Neuronal stem cell (in vitro differentiated cells): ENCODE measurements at regions not wholly inside any gene's neighbourhood (a gene's known extent, or its start where the extent isn't known, plus 50 kb on each side); places are given as distances from the start of the nearest gene placed in this dataset.

Experiments used
- DNase-seq: peaks from one replicate; pipeline ENCODE4 v3.0.0-alpha.2; 2013; ENCODE audit warnings: low spot score
- H2AFZ ChIP-seq: one replicate; pipeline ENCODE4 v1.6.1; 2013; ENCODE audit warnings: mild to moderate bottlenecking, low read length, inconsistent platforms
- H2AK5ac ChIP-seq: 2 replicates; pipeline ENCODE4 v1.6.1; 2013; ENCODE audit warnings: low read depth, mild to moderate bottlenecking, inconsistent platforms, low read length, moderate library complexity, mixed read lengths
- H2BK120ac ChIP-seq: 2 replicates; pipeline ENCODE4 v1.6.1; 2013; ENCODE audit warnings: low read depth, mild to moderate bottlenecking, inconsistent platforms, low read length, moderate library complexity, mixed read lengths
- H2BK12ac ChIP-seq: one replicate; pipeline ENCODE4 v1.6.1; 2013; ENCODE audit warnings: low read length, inconsistent platforms
- H2BK15ac ChIP-seq: 2 replicates; pipeline ENCODE4 v1.6.1; 2013; ENCODE audit warnings: mild to moderate bottlenecking, low read length, inconsistent platforms, mixed read lengths
- H2BK5ac ChIP-seq: one replicate; pipeline ENCODE4 v1.6.1; 2013; ENCODE audit warnings: inconsistent platforms, mild to moderate bottlenecking, low read length, moderate library complexity
- H3K14ac ChIP-seq: one replicate; pipeline ENCODE4 v1.6.1; 2013; ENCODE audit warnings: low read length, inconsistent platforms
- H3K18ac ChIP-seq: 2 replicates; pipeline ENCODE4 v1.6.1; 2013; ENCODE audit warnings: low read length, inconsistent platforms
- H3K23ac ChIP-seq: 2 replicates; pipeline ENCODE4 v1.6.1; 2013; ENCODE audit warnings: low read depth, mild to moderate bottlenecking, mixed read lengths, low read length, inconsistent platforms; ENCODE audit not compliant: poor library complexity
- H3K27ac ChIP-seq: replicated peaks from 3 replicates; pipeline ENCODE4 v1.5.1; 2013; ENCODE audit warnings: low read length, inconsistent platforms
- H3K27me3 ChIP-seq, 3 experiments: 2 replicates each; pipeline ENCODE4 v1.6.1; 2013; ENCODE audit warnings: low read length in 3 of 3, mild to moderate bottlenecking in 2 of 3, inconsistent platforms in 1 of 3, low read depth in 1 of 3, mixed read lengths in 1 of 3, moderate library complexity in 1 of 3; ENCODE audit not compliant: control insufficient read depth in 3 of 3, insufficient read depth in 3 of 3
- H3K36me3 ChIP-seq, 2 donors: replicated peaks in 1 of 2; 2 replicates each; pipeline ENCODE4 v1.6.1; 2013; ENCODE audit warnings: low read length in 2 of 2; ENCODE audit not compliant: control insufficient read depth in 2 of 2, insufficient read depth in 2 of 2
- H3K4ac ChIP-seq: 2 replicates; pipeline ENCODE4 v1.6.1; 2013; ENCODE audit warnings: inconsistent platforms, mild to moderate bottlenecking, low read length, moderate library complexity
- H3K4me1 ChIP-seq, 2 donors: 1 replicate in 1 of 2; 2 replicates in 1 of 2; pipeline ENCODE4 v1.6.1; 2013; ENCODE audit warnings: low read length in 2 of 2, low read depth in 1 of 2; ENCODE audit not compliant: control insufficient read depth in 2 of 2, insufficient read depth in 1 of 2
- H3K4me2 ChIP-seq: one replicate; pipeline ENCODE4 v1.6.1; 2013; ENCODE audit warnings: mild to moderate bottlenecking, low read length, inconsistent platforms; ENCODE audit not compliant: insufficient read depth, poor library complexity, severe bottlenecking
- H3K4me3 ChIP-seq, 2 donors: 2 replicates each; pipeline ENCODE4 v1.5.1; 2013; ENCODE audit warnings: low read length in 2 of 2, mild to moderate bottlenecking in 2 of 2, inconsistent platforms in 1 of 2, moderate library complexity in 1 of 2
- H3K79me1 ChIP-seq: one replicate; pipeline ENCODE4 v1.6.1; 2013; ENCODE audit warnings: low read depth, mild to moderate bottlenecking, inconsistent platforms, low read length, moderate library complexity
- H3K9ac ChIP-seq: one replicate; pipeline ENCODE4 v1.6.1; 2013; ENCODE audit warnings: mild to moderate bottlenecking, low read depth, low read length, inconsistent platforms; ENCODE audit not compliant: poor library complexity
- H3K9me3 ChIP-seq, 2 donors: replicated peaks in 1 of 2; 2 replicates each; pipeline versions ENCODE3 to v1.6.1; 2013; ENCODE audit warnings: low read length in 2 of 2, mild to moderate bottlenecking in 2 of 2, inconsistent platforms in 1 of 2, low read depth in 1 of 2, mixed read lengths in 1 of 2, moderate library complexity in 1 of 2; ENCODE audit not compliant: control insufficient read depth in 2 of 2, insufficient read depth in 1 of 2
- H4K8ac ChIP-seq: one replicate; pipeline ENCODE4 v1.6.1; 2013; ENCODE audit warnings: low read depth, mild to moderate bottlenecking, inconsistent platforms, low read length, moderate library complexity
- H4K91ac ChIP-seq: one replicate; pipeline ENCODE4 v1.6.1; 2013; ENCODE audit warnings: low read length, low read depth, mild to moderate bottlenecking, inconsistent platforms; ENCODE audit not compliant: poor library complexity
- WGBS, 2 donors: extraction: QIAGEN DNeasy Blood & Tissue Kit; methylation state at CpG; one replicate each; pipeline ENCODE4 v1.1.7; 2013; ENCODE audit warnings: missing lambda C conversion rate in 2 of 2, mixed read lengths in 1 of 2; ENCODE audit not compliant: insufficient read length in 2 of 2, insufficient replicate concordance in 1 of 2; ENCODE audit errors: extremely low coverage in 2 of 2; 5-methylcytosine and 5-hydroxymethylcytosine counted together

DNA sequence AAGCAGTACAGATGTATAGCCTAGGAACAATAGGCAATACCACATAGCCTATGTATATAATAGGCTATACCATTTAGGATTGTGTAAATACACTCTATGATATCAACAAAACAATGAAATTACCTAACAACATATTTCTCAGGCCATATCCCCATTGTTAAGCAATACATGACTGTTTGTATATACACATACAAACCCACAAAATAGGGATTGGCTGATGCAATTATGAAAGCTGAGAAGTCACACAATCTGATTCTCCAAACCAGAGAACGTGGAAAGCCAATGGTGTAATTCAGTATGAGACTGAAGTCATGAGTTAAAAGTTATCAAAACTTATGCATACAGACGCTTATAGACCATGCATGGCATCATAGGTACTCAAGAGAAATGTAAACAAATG lies 700.1 kb upstream of the RAG2 start:
- no CpG with 5 or more reads among the region's 2 CpGs for WGBS, 2 donors
- Histone ChIP-seq H3K79me1 (no peaks in the 10 kb centered on the region), H3K14ac (no peak overlapping the region), H3K4me2 (no peak overlapping the region), H3K4me3 (no peak overlapping the region), H3K23ac (no peak overlapping the region), H3K4ac (no peak overlapping the region), H2BK12ac (no peak overlapping the region), H3K9me3 (no peaks in the 10 kb centered on the region), H3K27ac (no peak overlapping the region), H2BK120ac (no peak overlapping the region), H3K4me1 (no peaks in the 10 kb centered on the region), H2AK5ac (no peak overlapping the region), H4K8ac (no peak overlapping the region), H2BK5ac (no peak overlapping the region), H3K9ac (no peak overlapping the region), H3K18ac (no peak overlapping the region), H3K36me3 (no peaks in the 10 kb centered on the region), H2BK15ac (no peak overlapping the region), H2AFZ (no peak overlapping the region), H3K27me3 (no peaks in the 10 kb centered on the region), H4K91ac (no peak overlapping the region)
- no peak for DNase-seq

DNA sequence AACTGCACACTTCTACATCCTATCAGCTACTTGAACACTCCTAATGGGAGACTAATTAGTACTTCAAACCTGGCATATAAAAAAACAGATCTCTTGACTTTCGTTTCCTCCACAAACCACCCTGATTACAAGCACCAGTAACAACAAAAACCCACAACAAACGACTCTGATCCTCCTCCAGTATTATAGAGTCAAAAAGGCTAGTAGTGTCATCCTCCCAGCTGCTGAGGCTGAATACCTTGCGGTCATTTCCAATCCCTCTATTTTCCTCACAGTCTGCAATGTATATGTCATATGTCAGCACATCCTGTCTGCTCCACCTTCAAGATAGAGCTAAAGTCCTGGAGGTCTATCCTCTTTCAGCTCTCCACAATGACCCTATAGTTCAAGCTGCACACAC lies 688.9 kb upstream of the RAG2 start:
- Histone ChIP-seq H3K9me3 (no peaks in the 10 kb centered on the region), H3K14ac (no peak overlapping the region), H3K27ac (no peak overlapping the region), H3K4me2 (no peak overlapping the region), H2AFZ (no peak overlapping the region), H3K27me3 (no peaks in the 10 kb centered on the region), H2BK5ac (no peak overlapping the region), H4K91ac (no peak overlapping the region), H4K8ac (no peak overlapping the region), H2AK5ac (no peak overlapping the region), H2BK12ac (no peak overlapping the region), H3K79me1 (no peaks in the 10 kb centered on the region), H3K4me1 (no peaks in the 10 kb centered on the region), H2BK15ac (no peak overlapping the region), H3K4ac (no peak overlapping the region), H2BK120ac (no peak overlapping the region), H3K18ac (no peak overlapping the region), H3K23ac (no peak overlapping the region), H3K36me3 (no peaks in the 10 kb centered on the region), H3K9ac (no peak overlapping the region), H3K4me3 (no peak overlapping the region)
- DNase-seq = no peak
- WGBS, 2 donors = no CpG with 5 or more reads among the region's 3 CpGs

DNA sequence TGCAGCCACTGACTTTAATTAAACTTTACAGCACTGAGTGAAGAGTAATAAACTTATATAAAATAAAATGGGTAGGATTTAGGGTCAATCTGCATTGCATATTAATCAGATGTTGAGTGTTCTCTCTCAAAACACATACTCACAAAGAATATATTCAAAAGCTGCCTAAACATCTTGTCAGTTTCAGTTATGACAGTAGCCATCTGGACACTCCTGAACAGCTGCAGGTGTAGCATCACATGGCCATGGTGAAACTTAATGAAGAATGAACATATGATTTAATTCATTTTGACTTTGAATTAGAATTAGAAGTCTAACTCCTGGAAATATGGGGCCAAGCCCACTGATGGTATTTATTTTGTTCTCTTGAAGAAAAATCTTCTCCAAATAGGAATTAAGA lies 684.3 kb upstream of the RAG2 start:
- Histone ChIP-seq H2BK12ac (no peak overlapping the region), H3K9ac (no peak overlapping the region), H3K23ac (no peak overlapping the region), H4K8ac (no peak overlapping the region), H2BK120ac (no peak overlapping the region), H2BK5ac (no peak overlapping the region), H3K18ac (no peak overlapping the region), H3K79me1 (no peaks in the 10 kb centered on the region), H2AFZ (no peak overlapping the region), H3K4me2 (no peak overlapping the region), H3K27ac (no peak overlapping the region), H3K36me3 (no peaks in the 10 kb centered on the region), H3K27me3 (no peaks in the 10 kb centered on the region), H2AK5ac (no peak overlapping the region), H3K14ac (no peak overlapping the region), H3K4me3 (no peak overlapping the region), H3K4ac (no peak overlapping the region), H2BK15ac (no peak overlapping the region), H4K91ac (no peak overlapping the region), H3K9me3 (no peaks in the 10 kb centered on the region), H3K4me1 (peaks cover 0 to 2% of the 10 kb centered on the region in 2 donors)
- DNase-seq = no peak

DNA sequence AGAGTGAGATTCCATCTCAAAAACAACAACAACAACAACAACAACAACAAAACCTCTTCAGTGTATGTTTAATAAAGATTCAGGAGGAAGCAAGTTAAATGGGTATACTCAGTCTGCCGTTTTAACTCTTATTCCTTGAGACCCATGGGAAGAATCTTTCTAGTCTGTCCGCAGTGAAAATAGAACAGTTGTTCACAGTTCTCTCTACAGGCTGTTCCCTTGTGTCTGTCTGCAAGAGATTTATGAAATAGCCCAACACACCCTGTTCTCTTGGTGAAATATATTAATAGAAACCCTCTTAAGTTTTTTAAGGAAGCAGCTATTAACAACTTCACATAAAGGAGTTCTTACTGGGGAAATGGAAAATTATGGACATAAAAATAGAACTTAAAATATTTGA lies 682.2 kb upstream of the RAG2 start:
- Histone ChIP-seq H4K8ac (no peak overlapping the region), H3K14ac (no peak overlapping the region), H2BK5ac (no peak overlapping the region), H4K91ac (no peak overlapping the region), H2BK12ac (no peak overlapping the region), H2BK15ac (no peak overlapping the region), H3K27me3 (no peaks in the 10 kb centered on the region), H2AFZ (no peak overlapping the region), H2AK5ac (no peak overlapping the region), H3K18ac (no peak overlapping the region), H3K27ac (no peak overlapping the region), H3K4me1 (peaks cover 0 to 2% of the 10 kb centered on the region in 2 donors), H3K4me3 (no peak overlapping the region), H3K4me2 (no peak overlapping the region), H3K9me3 (no peaks in the 10 kb centered on the region), H3K23ac (no peak overlapping the region), H3K36me3 (no peaks in the 10 kb centered on the region), H3K9ac (no peak overlapping the region), H2BK120ac (no peak overlapping the region), H3K79me1 (no peaks in the 10 kb centered on the region), H3K4ac (no peak overlapping the region)
- no peak for DNase-seq
- WGBS, 2 donors = no CpG with 5 or more reads among the region's 2 CpGs
